GM12874 (cell line): ENCODE measurements at regions not wholly inside any gene's neighbourhood (a gene's known extent, or its start where the extent isn't known, plus 50 kb on each side); places are given as distances from the start of the nearest gene placed in this dataset.

Experiments
- TF ChIP-seq, protein P1 (sequence below): IDR thresholded peaks from 2 replicates; pipeline ENCODE4 v1.5.1; 2011; ENCODE audit warnings: low read depth, mild to moderate bottlenecking, control low read depth, low read length, moderate library complexity; ENCODE audit not compliant: insufficient read depth

DNA sequence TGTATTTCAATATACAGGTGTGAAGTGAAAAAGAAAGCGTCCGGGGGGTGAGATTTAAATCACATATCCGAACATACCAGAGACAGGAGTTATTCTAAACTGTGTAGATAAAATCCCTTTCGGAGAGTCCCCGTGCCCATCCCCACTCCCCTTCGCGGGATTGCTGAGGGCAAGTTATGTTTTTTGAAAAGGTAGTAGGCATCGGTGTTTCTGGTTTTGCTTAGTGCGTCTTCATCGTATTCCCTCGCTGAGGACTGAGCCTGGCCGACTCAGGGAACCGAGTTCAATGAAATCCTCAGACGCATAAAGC, 583.4 kb downstream of the ZEB2 start:
- TF ChIP-seq, protein P1, sequence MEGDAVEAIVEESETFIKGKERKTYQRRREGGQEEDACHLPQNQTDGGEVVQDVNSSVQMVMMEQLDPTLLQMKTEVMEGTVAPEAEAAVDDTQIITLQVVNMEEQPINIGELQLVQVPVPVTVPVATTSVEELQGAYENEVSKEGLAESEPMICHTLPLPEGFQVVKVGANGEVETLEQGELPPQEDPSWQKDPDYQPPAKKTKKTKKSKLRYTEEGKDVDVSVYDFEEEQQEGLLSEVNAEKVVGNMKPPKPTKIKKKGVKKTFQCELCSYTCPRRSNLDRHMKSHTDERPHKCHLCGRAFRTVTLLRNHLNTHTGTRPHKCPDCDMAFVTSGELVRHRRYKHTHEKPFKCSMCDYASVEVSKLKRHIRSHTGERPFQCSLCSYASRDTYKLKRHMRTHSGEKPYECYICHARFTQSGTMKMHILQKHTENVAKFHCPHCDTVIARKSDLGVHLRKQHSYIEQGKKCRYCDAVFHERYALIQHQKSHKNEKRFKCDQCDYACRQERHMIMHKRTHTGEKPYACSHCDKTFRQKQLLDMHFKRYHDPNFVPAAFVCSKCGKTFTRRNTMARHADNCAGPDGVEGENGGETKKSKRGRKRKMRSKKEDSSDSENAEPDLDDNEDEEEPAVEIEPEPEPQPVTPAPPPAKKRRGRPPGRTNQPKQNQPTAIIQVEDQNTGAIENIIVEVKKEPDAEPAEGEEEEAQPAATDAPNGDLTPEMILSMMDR: no peak

- TF ChIP-seq, protein P1: no peak
Observed at GRCh38 chr2:143935482-143935752, 584.5 kb downstream of the ZEB2 start.

- TF ChIP-seq, protein P1: no peak
Observed at GRCh38 chr2:143934626-143935481, 585.1 kb downstream of the ZEB2 start.

DNA sequence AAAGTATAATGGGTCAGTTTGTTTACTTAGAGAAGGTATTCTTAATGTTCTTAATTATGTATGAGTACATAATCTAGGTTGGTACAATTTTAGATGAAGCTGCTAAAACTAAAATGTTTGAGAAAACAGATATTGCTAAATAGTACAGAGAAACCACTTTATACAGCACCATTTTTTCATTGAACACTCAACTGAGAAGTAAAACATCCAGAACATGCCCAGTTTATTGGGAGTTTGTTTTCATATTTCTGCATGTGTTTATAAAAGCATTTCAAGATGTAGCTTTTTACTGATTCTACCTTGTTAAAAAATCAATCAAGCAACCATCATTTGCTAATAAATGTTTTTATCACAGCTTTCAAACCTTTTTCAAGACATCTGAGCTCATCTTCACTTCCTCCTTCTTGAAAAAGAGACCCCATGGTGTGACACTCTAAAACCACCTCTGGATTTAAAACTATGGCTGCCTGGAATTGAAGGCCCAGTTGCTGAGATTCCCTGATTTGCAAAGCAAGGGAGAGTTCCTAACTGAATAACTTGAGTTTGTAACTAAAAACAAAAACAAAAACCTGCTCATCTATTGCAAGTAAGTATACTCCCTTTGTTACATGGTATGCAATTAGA, 585.9 kb downstream of the ZEB2 start:
- TF ChIP-seq, protein P1: no peak

GRCh38 chr2:143930891-143931290, 589.0 kb downstream of the ZEB2 start:
- TF ChIP-seq, protein P1: no peak

DNA sequence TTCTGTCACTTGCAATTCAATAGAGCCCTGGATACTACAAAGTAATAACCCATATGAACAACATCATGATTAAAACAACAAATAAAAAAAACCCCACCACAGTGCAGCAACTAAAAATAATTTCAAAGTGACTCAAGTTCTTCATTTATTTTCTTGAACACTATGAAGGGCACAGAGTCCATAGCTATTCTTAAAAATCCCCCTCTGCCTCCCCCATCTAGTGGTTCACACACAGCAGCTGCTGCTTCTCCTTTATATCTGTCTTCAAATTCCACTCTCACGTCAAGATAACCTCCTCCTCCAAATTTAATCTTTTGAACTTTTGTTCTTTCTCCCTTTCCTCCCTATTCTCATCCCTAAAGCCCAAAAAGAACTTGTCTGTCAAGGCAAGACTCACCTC, 591.3 kb downstream of the ZEB2 start:
- TF ChIP-seq, protein P1: no peak

GRCh38 chr2:143928184-143928583, 591.7 kb downstream of the ZEB2 start:
- TF ChIP-seq, protein P1: no peak
